Mammary epithelial cell (primary cell): ENCODE measurements at regions not wholly inside any gene's neighbourhood (a gene's known extent, or its start where the extent isn't known, plus 50 kb on each side); places are given as distances from the start of the nearest gene placed in this dataset.

ENCODE experiments used
- CTCF ChIP-seq, 2 donors: IDR thresholded peaks in 1 of 2; conservative IDR thresholded peaks in 1 of 2; 2 replicates each; pipeline ENCODE4 v1.5.1; 2011 to 2012; ENCODE audit warnings: inconsistent platforms in 2 of 2, low read length in 2 of 2, mild to moderate bottlenecking in 2 of 2, control low read depth in 1 of 2, low read depth in 1 of 2; ENCODE audit not compliant: insufficient read depth in 1 of 2; ENCODE audit errors: extremely low read depth in 1 of 2
- EZH2 ChIP-seq: IDR thresholded peaks from 2 replicates; pipeline ENCODE4 v1.6.1; 2012; ENCODE audit warnings: low read length, inconsistent platforms, borderline replicate concordance

- TF ChIP-seq CTCF (conservative IDR thresholded peaks at IDR 0.05 in 1 of 2, IDR thresholded peaks at IDR 0.05 in 1 of 2; ENCODE audit: extremely low read depth in 1 of 2, insufficient read depth in 1 of 2, low read depth in 1 of 2, low read length in 2 of 2) (no peak), EZH2 (no peak)
These were observed 235.0 kb downstream of the MATN1 start for GRCh38 chr1:30488324-30488913.
